Small intestine (tissue), 7 donors: ENCODE measurements at regions not wholly inside any gene's neighbourhood (a gene's known extent, or its start where the extent isn't known, plus 50 kb on each side); places are given as distances from the start of the nearest gene placed in this dataset.
"Not testable (repeated sequence)": the region's sequence is repeated elsewhere in the genome, so short reads cannot be mapped to it uniquely, and the experiment has no call there.

Experiments used
- DNase-seq, 2 donors: peaks; one replicate each; pipeline versions ENCODE4 v3.0.0 to v3.0.0-alpha.2; 2013
- FAIRE-seq: peaks from 2 replicates; lab custom pipeline; 2012; peaks lifted over from hg19 to GRCh38; lab: Jason Lieb, UNC
- H3K27ac ChIP-seq, 3 donors: one replicate each; pipeline ENCODE4 v1.5.1; 2013; ENCODE audit warnings: low read length in 2 of 3, mild to moderate bottlenecking in 2 of 3, control low read depth in 1 of 3, inconsistent platforms in 1 of 3, low read depth in 1 of 3, moderate library complexity in 1 of 3
- H3K27me3 ChIP-seq, 3 donors: one replicate each; pipeline ENCODE4 v1.6.1; 2013; ENCODE audit warnings: low read length in 3 of 3, inconsistent platforms in 1 of 3; ENCODE audit not compliant: control insufficient read depth in 3 of 3, insufficient read depth in 3 of 3
- H3K36me3 ChIP-seq, 3 donors: one replicate each; pipeline ENCODE4 v1.6.1; 2013; ENCODE audit warnings: low read length in 3 of 3, inconsistent platforms in 1 of 3, low read depth in 1 of 3, mild to moderate bottlenecking in 1 of 3, moderate library complexity in 1 of 3; ENCODE audit not compliant: control insufficient read depth in 3 of 3, insufficient read depth in 2 of 3
- H3K4me1 ChIP-seq, 3 donors: one replicate each; pipeline ENCODE4 v1.6.1; 2013; ENCODE audit warnings: low read length in 2 of 3, inconsistent platforms in 1 of 3, low read depth in 1 of 3, mild to moderate bottlenecking in 1 of 3, moderate library complexity in 1 of 3; ENCODE audit not compliant: control insufficient read depth in 3 of 3, insufficient read depth in 2 of 3
- H3K4me3 ChIP-seq, 3 donors: one replicate each; pipeline ENCODE4 v1.5.1; 2013; ENCODE audit warnings: low read length in 3 of 3, control low read depth in 1 of 3, inconsistent platforms in 1 of 3, low read depth in 1 of 3, mild to moderate bottlenecking in 1 of 3, moderate library complexity in 1 of 3
- H3K9me3 ChIP-seq, 2 donors: one replicate each; pipeline ENCODE4 v1.6.1; 2013; ENCODE audit warnings: low read depth in 1 of 2, low read length in 1 of 2; ENCODE audit not compliant: control insufficient read depth in 2 of 2, insufficient read depth in 1 of 2
- WGBS, 3 donors: extraction: QIAGEN DNeasy Blood & Tissue Kit; methylation state at CpG; one replicate each; pipeline ENCODE4 v1.1.7; 2013; 5-methylcytosine and 5-hydroxymethylcytosine counted together
- donor health status: healthy with polysubstance abuse.
- donor health status: control.
- donor health status: control.
- donor health status: Bipolar disorder and iron deficiency.
- donor health status: healthy.

- H3K9me3 ChIP-seq, H3K27me3 ChIP-seq, H3K4me3 ChIP-seq, FAIRE-seq, H3K36me3 ChIP-seq, H3K27ac ChIP-seq, DNase-seq, H3K4me1 ChIP-seq: not testable (repeated sequence)
- WGBS, 3 donors, result 92 to 95% (median 92%) methylated on average over 6 of the region's 6 CpGs
These were observed 67.9 kb upstream of the SMURF2 start for GRCh38 chr17:64730023-64730422.

- FAIRE-seq, result no peak
- WGBS, 3 donors, result 89 to 94% (median 90%) methylated on average over 7 of the region's 7 CpGs
- H3K36me3 ChIP-seq, result no peaks in the 10 kb centered on the region
These were observed 67.1 kb upstream of the SMURF2 start for GRCh38 chr17:64729201-64729600.

GRCh38 chr17:64728041-64728695 is 66.1 kb upstream of the SMURF2 start:
- Histone ChIP-seq H3K4me3 (no peak overlapping the region), H3K27me3 (no peaks in the 10 kb centered on the region), H3K4me1 (no peaks in the 10 kb centered on the region), H3K9me3 (no peaks in the 10 kb centered on the region), H3K36me3 (no peaks in the 10 kb centered on the region), H3K27ac (peak overlapping the region in 1 of 3 donors; percentile 45)
- WGBS, 3 donors, result 78 to 85% (median 81%) methylated on average over 8 of the region's 8 CpGs
- FAIRE-seq, result no peak
- no peak for DNase-seq

More at GRCh38 chr17:64729201-64729600, 67.1 kb upstream of the SMURF2 start:
- Histone ChIP-seq H3K27ac (no peak overlapping the region), H3K4me3 (no peak overlapping the region), H3K4me1 (no peaks in the 10 kb centered on the region), H3K9me3 (no peaks in the 10 kb centered on the region), H3K27me3 (no peaks in the 10 kb centered on the region)
- DNase-seq, result no peak

- not testable (repeated sequence) for H3K4me1 ChIP-seq, DNase-seq, H3K27me3 ChIP-seq, H3K36me3 ChIP-seq, H3K9me3 ChIP-seq, H3K4me3 ChIP-seq, FAIRE-seq, H3K27ac ChIP-seq
- 95 to 98% (median 95%) methylated on average over 5 of the region's 5 CpGs for WGBS, 3 donors
These were observed 63.9 kb upstream of the SMURF2 start for GRCh38 chr17:64726025-64726424.

- H3K4me3 ChIP-seq, H3K27me3 ChIP-seq, H3K4me1 ChIP-seq, FAIRE-seq, H3K9me3 ChIP-seq, H3K36me3 ChIP-seq, DNase-seq: not testable (repeated sequence)
- peak overlapping the region in 1 of 3 donors; percentile 44 for H3K27ac ChIP-seq
- WGBS, 3 donors, result 47 to 91% (median 72%) methylated on average over 8 of the region's 8 CpGs
These were observed 62.1 kb upstream of the SMURF2 start for GRCh38 chr17:64724246-64724645.

- DNase-seq, result no peak
- WGBS, 3 donors, result 77 to 90% (median 85%) methylated on average over 2 of the region's 2 CpGs
- H3K27ac ChIP-seq, result peak overlapping the region in 1 of 3 donors; percentile 44
- no peaks in the 10 kb centered on the region for H3K9me3 ChIP-seq
- H3K4me1 ChIP-seq, result no peaks in the 10 kb centered on the region
- no peak for FAIRE-seq
- H3K4me3 ChIP-seq, result no peak overlapping the region
- H3K27me3 ChIP-seq, result no peaks in the 10 kb centered on the region
- no peaks in the 10 kb centered on the region for H3K36me3 ChIP-seq
These were observed 61.7 kb upstream of the SMURF2 start for GRCh38 chr17:64723781-64724180.

- not testable (repeated sequence) for H3K27me3 ChIP-seq, H3K36me3 ChIP-seq, FAIRE-seq, H3K4me1 ChIP-seq, H3K9me3 ChIP-seq, H3K27ac ChIP-seq, DNase-seq, H3K4me3 ChIP-seq
- 77 to 90% (median 84%) methylated on average over 1 of the region's 1 CpG for WGBS, 3 donors
These were observed 59.4 kb upstream of the SMURF2 start for GRCh38 chr17:64721556-64721955.

- DNase-seq, H3K27ac ChIP-seq, H3K4me3 ChIP-seq, H3K27me3 ChIP-seq, H3K9me3 ChIP-seq, FAIRE-seq, H3K36me3 ChIP-seq, H3K4me1 ChIP-seq: not testable (repeated sequence)
- WGBS, 3 donors, result 56 to 85% (median 78%) methylated on average over 6 of the region's 6 CpGs
These were observed 58.1 kb upstream of the SMURF2 start for GRCh38 chr17:64720253-64720652.

GRCh38 chr17:64719517-64719916 is 57.4 kb upstream of the SMURF2 start:
- H3K4me1 ChIP-seq, H3K4me3 ChIP-seq, FAIRE-seq, H3K27me3 ChIP-seq, DNase-seq, H3K36me3 ChIP-seq, H3K9me3 ChIP-seq, H3K27ac ChIP-seq: not testable (repeated sequence)
- WGBS, 3 donors, result 93 to 99% (median 96%) methylated on average over 4 of the region's 4 CpGs
